ENCODE measurements at regions not wholly inside any gene's neighbourhood (a gene's known extent, or its start where the extent isn't known, plus 50 kb on each side); places are given as distances from the start of the nearest gene placed in this dataset.

DNA sequence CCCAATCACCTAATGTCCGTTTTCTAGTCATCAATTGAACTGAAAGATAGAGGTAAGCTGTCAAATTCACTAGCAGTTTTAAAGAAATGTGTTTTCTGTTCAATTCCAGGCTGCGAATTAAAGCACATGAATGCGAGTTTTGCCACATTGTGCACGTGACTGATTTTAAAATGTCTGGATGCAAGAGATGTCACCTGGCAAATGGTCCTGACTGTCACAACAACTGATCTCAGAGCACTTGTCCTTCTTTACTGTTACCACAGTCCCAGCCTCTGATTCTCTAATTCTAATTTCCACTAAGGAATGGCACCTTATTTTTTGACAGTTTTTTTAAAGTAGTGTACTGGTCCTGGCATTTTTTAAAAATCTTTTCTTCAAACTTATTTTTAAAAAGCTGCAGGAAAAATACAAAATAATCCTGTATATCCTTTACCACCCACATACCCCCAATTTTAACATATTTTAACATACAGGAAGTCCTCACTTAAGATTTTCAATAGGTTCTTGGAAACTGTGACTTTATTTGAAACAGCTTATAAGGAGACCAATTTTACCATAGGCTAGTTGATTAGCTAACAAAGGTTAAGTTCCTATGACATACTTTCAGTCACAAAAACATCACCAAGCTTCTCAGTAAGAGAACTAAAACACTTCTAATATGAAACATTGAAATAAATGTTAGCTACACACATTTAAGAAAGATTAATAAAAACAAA is 1364.3 kb downstream of the EFNA5 start:
- no peaks in the 10 kb centered on the region for H3K36me3 ChIP-seq
- WGBS, 2 donors: 74 to 79% methylated on average over 4 of the region's 4 CpGs
- ATAC-seq (ENCODE audit: low FRiP score in 2 of 2): no peak

DNA sequence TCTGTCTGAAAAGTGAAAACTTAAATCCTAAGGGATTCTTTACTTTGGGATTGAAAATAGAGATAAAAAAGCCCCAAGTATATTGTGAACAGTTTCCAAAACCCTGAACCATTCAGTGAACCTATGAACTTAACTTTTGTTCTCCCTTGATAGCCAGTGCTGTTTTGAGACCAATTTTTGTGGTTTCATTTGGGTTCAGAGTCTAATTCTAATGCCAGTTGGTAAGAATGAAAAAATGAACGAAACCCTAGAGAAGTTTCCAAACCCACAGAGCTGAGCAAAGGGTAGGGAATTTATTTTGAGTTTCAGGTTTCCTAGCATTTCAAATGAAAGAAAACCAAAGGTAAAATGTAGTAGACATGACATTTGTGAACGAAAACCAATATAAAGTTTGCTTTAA is 1366.8 kb downstream of the EFNA5 start:
- no peaks in the 10 kb centered on the region for H3K27me3 ChIP-seq
- DNase-seq (no peak), ATAC-seq (ENCODE audit: low FRiP score in 2 of 2) (no peak)
- 83 to 84% methylated on average over 2 of the region's 2 CpGs for WGBS, 2 donors
- H3K27ac ChIP-seq: no peak overlapping the region
- H3K4me3 ChIP-seq: no peak overlapping the region
- H3K9me3 ChIP-seq: no peaks in the 10 kb centered on the region
- H3K4me1 ChIP-seq: no peaks in the 10 kb centered on the region
- TF ChIP-seq EP300 (IDR thresholded peaks at IDR 0.05): no peak
- no peak for TF ChIP-seq POLR2AphosphoS5 (IDR thresholded peaks at IDR 0.05)
- TF ChIP-seq, protein P1, sequence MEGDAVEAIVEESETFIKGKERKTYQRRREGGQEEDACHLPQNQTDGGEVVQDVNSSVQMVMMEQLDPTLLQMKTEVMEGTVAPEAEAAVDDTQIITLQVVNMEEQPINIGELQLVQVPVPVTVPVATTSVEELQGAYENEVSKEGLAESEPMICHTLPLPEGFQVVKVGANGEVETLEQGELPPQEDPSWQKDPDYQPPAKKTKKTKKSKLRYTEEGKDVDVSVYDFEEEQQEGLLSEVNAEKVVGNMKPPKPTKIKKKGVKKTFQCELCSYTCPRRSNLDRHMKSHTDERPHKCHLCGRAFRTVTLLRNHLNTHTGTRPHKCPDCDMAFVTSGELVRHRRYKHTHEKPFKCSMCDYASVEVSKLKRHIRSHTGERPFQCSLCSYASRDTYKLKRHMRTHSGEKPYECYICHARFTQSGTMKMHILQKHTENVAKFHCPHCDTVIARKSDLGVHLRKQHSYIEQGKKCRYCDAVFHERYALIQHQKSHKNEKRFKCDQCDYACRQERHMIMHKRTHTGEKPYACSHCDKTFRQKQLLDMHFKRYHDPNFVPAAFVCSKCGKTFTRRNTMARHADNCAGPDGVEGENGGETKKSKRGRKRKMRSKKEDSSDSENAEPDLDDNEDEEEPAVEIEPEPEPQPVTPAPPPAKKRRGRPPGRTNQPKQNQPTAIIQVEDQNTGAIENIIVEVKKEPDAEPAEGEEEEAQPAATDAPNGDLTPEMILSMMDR (IDR thresholded peaks at IDR 0.05): no peak
- no peak for TF ChIP-seq POLR2A (IDR thresholded peaks at IDR 0.05)
- no peaks in the 10 kb centered on the region for H3K36me3 ChIP-seq

More for the DNA sequence above, 1364.3 kb downstream of the EFNA5 start:
- no peaks in the 10 kb centered on the region for H3K4me1 ChIP-seq
- DNase-seq: no peak
- no peak for TF ChIP-seq EP300 (IDR thresholded peaks at IDR 0.05)
- TF ChIP-seq POLR2A (IDR thresholded peaks at IDR 0.05): no peak
- TF ChIP-seq POLR2AphosphoS5 (IDR thresholded peaks at IDR 0.05): no peak
- TF ChIP-seq, protein P1 (IDR thresholded peaks at IDR 0.05): no peak
- H3K27ac ChIP-seq: no peak overlapping the region
- no peak overlapping the region for H3K4me3 ChIP-seq
- H3K27me3 ChIP-seq: no peaks in the 10 kb centered on the region
- no peaks in the 10 kb centered on the region for H3K9me3 ChIP-seq

DNA sequence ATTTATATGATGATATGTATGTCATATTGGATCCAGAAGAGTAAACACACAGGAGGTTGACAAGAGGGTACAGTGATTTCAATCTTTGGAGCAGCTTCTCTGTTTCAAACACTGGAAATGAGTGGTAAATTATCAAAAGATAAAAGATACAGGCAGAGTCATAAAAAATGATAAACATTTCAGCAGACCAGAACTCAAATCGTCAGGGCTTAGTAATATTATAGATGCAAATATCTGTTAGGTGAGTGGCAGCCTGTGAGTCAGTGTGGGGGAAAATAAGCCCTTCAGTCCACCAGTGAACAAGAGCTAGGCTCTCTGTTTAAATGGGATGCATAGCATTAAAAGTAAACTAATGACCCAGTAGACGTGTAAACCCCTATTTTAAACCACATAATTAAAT is 1378.1 kb downstream of the EFNA5 start:
- no peak overlapping the region for H3K27ac ChIP-seq
- WGBS, 2 donors: 18 to 42% methylated on average over 2 of the region's 2 CpGs
- no peak overlapping the region for H3K4me3 ChIP-seq
- H3K27me3 ChIP-seq: no peaks in the 10 kb centered on the region
- ATAC-seq (ENCODE audit: low FRiP score in 2 of 2) (no peak), DNase-seq (no peak)
- no peaks in the 10 kb centered on the region for H3K4me1 ChIP-seq
- TF ChIP-seq EP300 (IDR thresholded peaks at IDR 0.05): no peak
- TF ChIP-seq, protein P1 (IDR thresholded peaks at IDR 0.05): no peak
- no peak for TF ChIP-seq POLR2AphosphoS5 (IDR thresholded peaks at IDR 0.05)
- TF ChIP-seq POLR2A (IDR thresholded peaks at IDR 0.05): no peak
- no peaks in the 10 kb centered on the region for H3K9me3 ChIP-seq
- no peaks in the 10 kb centered on the region for H3K36me3 ChIP-seq

DNA sequence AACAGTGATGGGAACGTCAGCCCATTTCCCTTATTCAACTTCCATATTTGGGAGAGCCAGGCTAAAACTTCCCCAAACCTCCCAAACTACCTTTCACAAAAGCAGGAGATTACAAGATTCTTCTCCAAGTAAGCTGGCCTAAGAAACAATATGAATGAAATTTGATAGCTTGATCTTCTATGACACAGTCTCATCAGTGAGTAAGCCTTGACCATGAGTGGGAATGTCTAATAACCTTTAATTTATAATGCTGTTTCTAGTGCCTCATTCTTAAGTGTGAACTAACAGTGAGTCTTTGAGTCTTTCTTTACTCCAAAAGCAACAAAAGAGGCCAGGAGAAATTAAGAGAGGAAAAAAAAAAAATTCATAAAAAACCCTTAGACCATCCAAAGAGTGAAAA is 1379.9 kb downstream of the EFNA5 start:
- 78 to 79% methylated on average over 1 of the region's 1 CpG for WGBS, 2 donors
- no peaks in the 10 kb centered on the region for H3K27me3 ChIP-seq

More for the DNA sequence above, 1379.9 kb downstream of the EFNA5 start:
- ATAC-seq (ENCODE audit: low FRiP score in 2 of 2) (no peak), DNase-seq (no peak)
- Histone ChIP-seq H3K9me3 (no peaks in the 10 kb centered on the region), H3K4me3 (no peak overlapping the region), H3K36me3 (no peaks in the 10 kb centered on the region), H3K4me1 (no peaks in the 10 kb centered on the region), H3K27ac (no peak overlapping the region)
- TF ChIP-seq EP300 (IDR thresholded peaks at IDR 0.05) (no peak), POLR2A (IDR thresholded peaks at IDR 0.05) (no peak), POLR2AphosphoS5 (IDR thresholded peaks at IDR 0.05) (no peak)
- TF ChIP-seq, protein P1 (IDR thresholded peaks at IDR 0.05): no peak
